Activated T-helper 2 cell treated with anti-CD3 and anti-CD28 coated beads, Interferon-gamma antibody, Interleukin-2, Interleukin-4, amounts not matched to agents 10 μg/mL and 5 μg/mL and 100 μg/mL, durations not matched to agents 14 hours and 24 hours and 36 hours (primary cell): ENCODE measurements at regions not wholly inside any gene's neighbourhood (a gene's known extent, or its start where the extent isn't known, plus 50 kb on each side); places are given as distances from the start of the nearest gene placed in this dataset.
"Not testable (repeated sequence)": the region's sequence is repeated elsewhere in the genome, so short reads cannot be mapped to it uniquely, and the experiment has no call there.

Experiments used
- DNase-seq: peaks from one replicate; pipeline ENCODE4 v3.0.0; 2021; ENCODE audit warnings: low spot score
- H3K27ac Mint-ChIP-seq: one replicate; pipeline ENCODE4 v1.8.0; 2021; ENCODE audit warnings: mixed read lengths
- H3K27me3 Mint-ChIP-seq: one replicate; pipeline ENCODE4 v1.8.0; 2021; ENCODE audit warnings: low read depth, mixed read lengths
- H3K36me3 Mint-ChIP-seq: one replicate; pipeline ENCODE4 v1.8.0; 2021; ENCODE audit warnings: low read depth, mixed read lengths
- H3K4me1 Mint-ChIP-seq: one replicate; pipeline ENCODE4 v1.8.0; 2021; ENCODE audit warnings: low read depth, mixed read lengths
- H3K4me3 Mint-ChIP-seq: one replicate; pipeline ENCODE4 v1.8.0; 2021; ENCODE audit warnings: low read depth, mild to moderate bottlenecking, moderate library complexity, mixed read lengths
- H3K9me3 Mint-ChIP-seq: one replicate; pipeline ENCODE4 v1.8.0; 2021; ENCODE audit warnings: mixed read lengths
- intact Hi-C: fragments of 100-400 bp; cut with micrococcal nuclease; formaldehyde crosslinking; loops from one replicate; pipeline ENCODE4 v1.15.1; 2023

- Mint-ChIP-seq H3K4me1 (peaks cover 12% of the 10 kb centered on the region), H3K36me3 (no peaks in the 10 kb centered on the region), H3K4me3 (no peak overlapping the region), H3K27ac (no peak overlapping the region), H3K9me3 (no peaks in the 10 kb centered on the region), H3K27me3 (peaks cover 28% of the 10 kb centered on the region)
- no peak for DNase-seq
- intact Hi-C loops: no loop called here
These were observed 226.3 kb downstream of the DLEU7 start for GRCh38 chr13:50617134-50617721.

- Mint-ChIP-seq H3K4me1 (peaks cover 11% of the 10 kb centered on the region), H3K4me3 (no peak overlapping the region), H3K36me3 (no peaks in the 10 kb centered on the region), H3K9me3 (no peaks in the 10 kb centered on the region), H3K27me3 (peaks cover 36% of the 10 kb centered on the region), H3K27ac (no peak overlapping the region)
- no peak for DNase-seq
- intact Hi-C loops: no loop called here
These were observed 225.3 kb downstream of the DLEU7 start for GRCh38 chr13:50618206-50618605.

GRCh38 chr13:50626101-50626547, 217.4 kb downstream of the DLEU7 start:
- DNase-seq: no peak
- intact Hi-C loops: no loop called here
- Mint-ChIP-seq H3K9me3 (no peaks in the 10 kb centered on the region), H3K27ac (no peak overlapping the region), H3K4me3 (no peak overlapping the region), H3K4me1 (no peaks in the 10 kb centered on the region), H3K36me3 (no peaks in the 10 kb centered on the region), H3K27me3 (peaks cover 32% of the 10 kb centered on the region)

GRCh38 chr13:50627111-50627510, 216.4 kb downstream of the DLEU7 start:
- no peak for DNase-seq
- H3K4me1 Mint-ChIP-seq: no peaks in the 10 kb centered on the region
- H3K27me3 Mint-ChIP-seq: peaks cover 30% of the 10 kb centered on the region
- intact Hi-C loops: no loop called here
- H3K4me3 Mint-ChIP-seq: no peak overlapping the region
- no peaks in the 10 kb centered on the region for H3K9me3 Mint-ChIP-seq
- H3K27ac Mint-ChIP-seq: no peak overlapping the region
- H3K36me3 Mint-ChIP-seq: no peaks in the 10 kb centered on the region

- H3K36me3 Mint-ChIP-seq, H3K9me3 Mint-ChIP-seq, DNase-seq, intact Hi-C loops, H3K4me1 Mint-ChIP-seq, H3K4me3 Mint-ChIP-seq, H3K27ac Mint-ChIP-seq: not testable (repeated sequence)
- peaks cover 22% of the 10 kb centered on the region for H3K27me3 Mint-ChIP-seq
These were observed 215.0 kb downstream of the DLEU7 start for GRCh38 chr13:50628512-50628911.

GRCh38 chr13:50629497-50629896, 214.0 kb downstream of the DLEU7 start:
- DNase-seq: no peak
- no peaks in the 10 kb centered on the region for H3K36me3 Mint-ChIP-seq
- no peak overlapping the region for H3K27ac Mint-ChIP-seq
- no peak overlapping the region for H3K4me3 Mint-ChIP-seq
- H3K9me3 Mint-ChIP-seq: no peaks in the 10 kb centered on the region
- no peaks in the 10 kb centered on the region for H3K4me1 Mint-ChIP-seq
- peaks cover 22% of the 10 kb centered on the region for H3K27me3 Mint-ChIP-seq
- intact Hi-C loops: no loop called here

GRCh38 chr13:50629966-50630365, 213.5 kb downstream of the DLEU7 start:
- H3K27me3 Mint-ChIP-seq: peaks cover 18% of the 10 kb centered on the region
- H3K4me3 Mint-ChIP-seq: no peak overlapping the region
- H3K4me1 Mint-ChIP-seq: no peaks in the 10 kb centered on the region
- H3K9me3 Mint-ChIP-seq: no peaks in the 10 kb centered on the region
- intact Hi-C loops: no loop called here
- no peak overlapping the region for H3K27ac Mint-ChIP-seq
- H3K36me3 Mint-ChIP-seq: no peaks in the 10 kb centered on the region
- no peak for DNase-seq

GRCh38 chr13:50631041-50631440, 212.5 kb downstream of the DLEU7 start:
- Mint-ChIP-seq H3K4me3 (no peak overlapping the region), H3K36me3 (no peaks in the 10 kb centered on the region), H3K9me3 (no peaks in the 10 kb centered on the region), H3K27ac (no peak overlapping the region), H3K27me3 (peaks cover 13% of the 10 kb centered on the region), H3K4me1 (peaks cover 4% of the 10 kb centered on the region)
- DNase-seq: no peak
- intact Hi-C loops: no loop called here

GRCh38 chr13:50634339-50634738, 209.2 kb downstream of the DLEU7 start:
- H3K36me3 Mint-ChIP-seq: no peaks in the 10 kb centered on the region
- intact Hi-C loops: no loop called here
- H3K27ac Mint-ChIP-seq: no peak overlapping the region
- no peaks in the 10 kb centered on the region for H3K9me3 Mint-ChIP-seq
- DNase-seq: no peak
- peaks cover 4% of the 10 kb centered on the region for H3K4me1 Mint-ChIP-seq
- no peak overlapping the region for H3K4me3 Mint-ChIP-seq
- peaks cover 15% of the 10 kb centered on the region for H3K27me3 Mint-ChIP-seq

- intact Hi-C loops: no loop called here
- peaks cover 4% of the 10 kb centered on the region for H3K4me1 Mint-ChIP-seq
- H3K36me3 Mint-ChIP-seq: no peaks in the 10 kb centered on the region
- peaks cover 11% of the 10 kb centered on the region for H3K27me3 Mint-ChIP-seq
- no peaks in the 10 kb centered on the region for H3K9me3 Mint-ChIP-seq
- H3K27ac Mint-ChIP-seq: no peak overlapping the region
- no peak overlapping the region for H3K4me3 Mint-ChIP-seq
- DNase-seq: no peak
These were observed 208.0 kb downstream of the DLEU7 start for GRCh38 chr13:50635504-50635903.

GRCh38 chr13:50636007-50636704, 207.3 kb downstream of the DLEU7 start:
- peaks cover 11% of the 10 kb centered on the region for H3K27me3 Mint-ChIP-seq
- DNase-seq: no peak
- H3K27ac Mint-ChIP-seq: no peak overlapping the region
- no peaks in the 10 kb centered on the region for H3K9me3 Mint-ChIP-seq
- intact Hi-C loops: no loop called here
- H3K4me3 Mint-ChIP-seq: no peak overlapping the region
- no peaks in the 10 kb centered on the region for H3K36me3 Mint-ChIP-seq
- peaks cover 4% of the 10 kb centered on the region for H3K4me1 Mint-ChIP-seq

GRCh38 chr13:50643060-50643459, 200.4 kb downstream of the DLEU7 start:
- no peak overlapping the region for H3K27ac Mint-ChIP-seq
- H3K9me3 Mint-ChIP-seq: no peaks in the 10 kb centered on the region
- H3K36me3 Mint-ChIP-seq: no peaks in the 10 kb centered on the region
- no peaks in the 10 kb centered on the region for H3K4me1 Mint-ChIP-seq
- H3K27me3 Mint-ChIP-seq: peaks cover 20% of the 10 kb centered on the region
- DNase-seq: no peak
- no peak overlapping the region for H3K4me3 Mint-ChIP-seq
- intact Hi-C loops: no loop called here

- Mint-ChIP-seq H3K9me3 (no peaks in the 10 kb centered on the region), H3K4me1 (no peaks in the 10 kb centered on the region), H3K27me3 (peaks cover 17% of the 10 kb centered on the region), H3K4me3 (no peak overlapping the region), H3K36me3 (no peaks in the 10 kb centered on the region), H3K27ac (no peak overlapping the region)
- intact Hi-C loops: no loop called here
- no peak for DNase-seq
These were observed 199.2 kb downstream of the DLEU7 start for GRCh38 chr13:50644081-50644871.
